Neural cell (in vitro differentiated cells): ENCODE measurements at regions not wholly inside any gene's neighbourhood (a gene's known extent, or its start where the extent isn't known, plus 50 kb on each side); places are given as distances from the start of the nearest gene placed in this dataset.

Experiments used
- EZH2 ChIP-seq: fragments of 200-600, 300-800 bp; shearing (Covaris generic), sonication (generic); IDR thresholded peaks from 2 replicates; pipeline ENCODE4 v1.6.1; 2014; ENCODE audit warnings: antibody characterized with exemption, low read length, borderline replicate concordance, mild to moderate bottlenecking; ENCODE audit not compliant: insufficient read depth, poor library complexity, severe bottlenecking
- POLR2AphosphoS5 ChIP-seq: IDR thresholded peaks from 2 replicates; pipeline ENCODE4 v1.6.1; 2012
- TF ChIP-seq, protein P1 (sequence below): IDR thresholded peaks from 2 replicates; pipeline ENCODE4 v1.6.1; 2012; ENCODE audit warnings: borderline replicate concordance
- TF ChIP-seq, protein P2 (sequence below): fragments of 450-650 bp; IDR thresholded peaks from 2 replicates; pipeline ENCODE4 v1.5.1; 2014; ENCODE audit warnings: antibody characterized with exemption, mild to moderate bottlenecking, moderate library complexity; ENCODE audit not compliant: poor library complexity, severe bottlenecking

DNA sequence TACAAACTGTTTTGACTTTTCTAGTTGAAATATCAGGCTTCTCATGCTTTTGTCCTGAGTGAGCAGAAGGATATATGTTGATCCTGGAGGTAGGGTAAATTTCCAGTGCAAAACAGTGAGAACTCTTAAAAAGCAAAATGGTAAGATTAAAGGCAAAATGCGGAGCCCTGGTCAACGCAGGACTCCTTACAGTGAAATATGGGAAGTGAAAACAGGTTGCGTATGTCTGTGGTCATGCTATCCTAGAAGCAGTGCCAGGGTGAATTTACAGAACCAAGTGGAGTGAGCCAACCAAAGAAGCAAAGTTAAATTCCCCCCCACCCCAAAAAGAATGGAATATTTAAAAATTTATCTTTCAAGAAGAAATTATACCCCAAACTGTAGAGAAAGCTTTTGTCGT is 256.4 kb downstream of the NR2F2 start:
- TF ChIP-seq, protein P1, sequence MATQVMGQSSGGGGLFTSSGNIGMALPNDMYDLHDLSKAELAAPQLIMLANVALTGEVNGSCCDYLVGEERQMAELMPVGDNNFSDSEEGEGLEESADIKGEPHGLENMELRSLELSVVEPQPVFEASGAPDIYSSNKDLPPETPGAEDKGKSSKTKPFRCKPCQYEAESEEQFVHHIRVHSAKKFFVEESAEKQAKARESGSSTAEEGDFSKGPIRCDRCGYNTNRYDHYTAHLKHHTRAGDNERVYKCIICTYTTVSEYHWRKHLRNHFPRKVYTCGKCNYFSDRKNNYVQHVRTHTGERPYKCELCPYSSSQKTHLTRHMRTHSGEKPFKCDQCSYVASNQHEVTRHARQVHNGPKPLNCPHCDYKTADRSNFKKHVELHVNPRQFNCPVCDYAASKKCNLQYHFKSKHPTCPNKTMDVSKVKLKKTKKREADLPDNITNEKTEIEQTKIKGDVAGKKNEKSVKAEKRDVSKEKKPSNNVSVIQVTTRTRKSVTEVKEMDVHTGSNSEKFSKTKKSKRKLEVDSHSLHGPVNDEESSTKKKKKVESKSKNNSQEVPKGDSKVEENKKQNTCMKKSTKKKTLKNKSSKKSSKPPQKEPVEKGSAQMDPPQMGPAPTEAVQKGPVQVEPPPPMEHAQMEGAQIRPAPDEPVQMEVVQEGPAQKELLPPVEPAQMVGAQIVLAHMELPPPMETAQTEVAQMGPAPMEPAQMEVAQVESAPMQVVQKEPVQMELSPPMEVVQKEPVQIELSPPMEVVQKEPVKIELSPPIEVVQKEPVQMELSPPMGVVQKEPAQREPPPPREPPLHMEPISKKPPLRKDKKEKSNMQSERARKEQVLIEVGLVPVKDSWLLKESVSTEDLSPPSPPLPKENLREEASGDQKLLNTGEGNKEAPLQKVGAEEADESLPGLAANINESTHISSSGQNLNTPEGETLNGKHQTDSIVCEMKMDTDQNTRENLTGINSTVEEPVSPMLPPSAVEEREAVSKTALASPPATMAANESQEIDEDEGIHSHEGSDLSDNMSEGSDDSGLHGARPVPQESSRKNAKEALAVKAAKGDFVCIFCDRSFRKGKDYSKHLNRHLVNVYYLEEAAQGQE = no peak
- TF ChIP-seq, protein P2, sequence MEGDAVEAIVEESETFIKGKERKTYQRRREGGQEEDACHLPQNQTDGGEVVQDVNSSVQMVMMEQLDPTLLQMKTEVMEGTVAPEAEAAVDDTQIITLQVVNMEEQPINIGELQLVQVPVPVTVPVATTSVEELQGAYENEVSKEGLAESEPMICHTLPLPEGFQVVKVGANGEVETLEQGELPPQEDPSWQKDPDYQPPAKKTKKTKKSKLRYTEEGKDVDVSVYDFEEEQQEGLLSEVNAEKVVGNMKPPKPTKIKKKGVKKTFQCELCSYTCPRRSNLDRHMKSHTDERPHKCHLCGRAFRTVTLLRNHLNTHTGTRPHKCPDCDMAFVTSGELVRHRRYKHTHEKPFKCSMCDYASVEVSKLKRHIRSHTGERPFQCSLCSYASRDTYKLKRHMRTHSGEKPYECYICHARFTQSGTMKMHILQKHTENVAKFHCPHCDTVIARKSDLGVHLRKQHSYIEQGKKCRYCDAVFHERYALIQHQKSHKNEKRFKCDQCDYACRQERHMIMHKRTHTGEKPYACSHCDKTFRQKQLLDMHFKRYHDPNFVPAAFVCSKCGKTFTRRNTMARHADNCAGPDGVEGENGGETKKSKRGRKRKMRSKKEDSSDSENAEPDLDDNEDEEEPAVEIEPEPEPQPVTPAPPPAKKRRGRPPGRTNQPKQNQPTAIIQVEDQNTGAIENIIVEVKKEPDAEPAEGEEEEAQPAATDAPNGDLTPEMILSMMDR = no peak
- TF ChIP-seq POLR2AphosphoS5 (no peak), EZH2 (no peak)
